SU-DHL-6 (cell line): ENCODE measurements at regions not wholly inside any gene's neighbourhood (a gene's known extent, or its start where the extent isn't known, plus 50 kb on each side); places are given as distances from the start of the nearest gene placed in this dataset.

Experiments used
- H2AFZ ChIP-seq: fragments of 200-600 bp; sonication (generic); 2 replicates; pipeline ENCODE4 v1.6.1; 2014; ENCODE audit warnings: low read depth, mild to moderate bottlenecking, moderate library complexity, mixed read lengths, antibody characterized with exemption, low read length; ENCODE audit not compliant: severe bottlenecking
- H3F3A ChIP-seq: fragments of 200-600 bp; shearing (Covaris generic); 2 replicates; pipeline ENCODE4 v1.6.0; 2016; ENCODE audit warnings: antibody characterized with exemption, mild to moderate bottlenecking; ENCODE audit not compliant: insufficient read depth
- H3K27ac ChIP-seq: fragments of 200-600 bp; sonication (generic); 2 replicates; pipeline ENCODE4 v1.5.1; 2016; ENCODE audit warnings: low read depth, mild to moderate bottlenecking, low read length, moderate library complexity, mixed read lengths
- H3K27me3 ChIP-seq: fragments of 200-600 bp; sonication (generic), shearing (Covaris generic); 2 replicates; pipeline ENCODE4 v1.6.0; 2014; ENCODE audit warnings: mild to moderate bottlenecking, low read length
- H3K36me3 ChIP-seq: fragments of 200-600 bp; sonication (generic); 2 replicates; pipeline ENCODE4 v1.6.1; 2014; ENCODE audit warnings: mild to moderate bottlenecking, low read length, mixed read lengths
- H3K4me2 ChIP-seq: fragments of 300-600, 200-600 bp; shearing (Covaris generic), sonication (generic); 2 replicates; pipeline ENCODE4 v1.6.0; 2014; ENCODE audit warnings: low read length, low read depth, mild to moderate bottlenecking; ENCODE audit not compliant: poor library complexity, severe bottlenecking
- H3K4me3 ChIP-seq: fragments of 200-600 bp; sonication (generic); 2 replicates; pipeline ENCODE4 v1.5.1; 2014; ENCODE audit warnings: antibody characterized with exemption, low read length, mild to moderate bottlenecking, mixed read lengths; ENCODE audit not compliant: insufficient read depth, poor library complexity, severe bottlenecking
- H3K79me2 ChIP-seq: fragments of 200-600 bp; sonication (generic); 2 replicates; pipeline ENCODE4 v1.6.1; 2014; ENCODE audit warnings: mild to moderate bottlenecking, low read length, moderate library complexity; ENCODE audit not compliant: insufficient read depth
- H3K9ac ChIP-seq: fragments of 200-600 bp; sonication (generic); 2 replicates; pipeline ENCODE4 v1.7.0; 2014; ENCODE audit warnings: mild to moderate bottlenecking, low read length
- H3K9me2 ChIP-seq: fragments of 200-600 bp; sonication (generic); replicated peaks from 2 replicates; pipeline ENCODE4 v1.6.1; 2014; ENCODE audit warnings: low read length; ENCODE audit not compliant: insufficient read depth
- H3K9me3 ChIP-seq: fragments of 200-600 bp; sonication (generic); 2 replicates; pipeline ENCODE4 v1.6.1; 2014; ENCODE audit warnings: low read length, mixed read lengths; ENCODE audit not compliant: insufficient read depth
- H4K20me1 ChIP-seq: fragments of 200-600 bp; sonication (generic); 2 replicates; pipeline ENCODE4 v1.6.1; 2014; ENCODE audit warnings: low read depth, mild to moderate bottlenecking, antibody characterized with exemption, low read length, moderate library complexity, mixed read lengths
- EZH2phosphoT487 ChIP-seq: fragments of 200-600 bp; sonication (generic), shearing (Covaris generic); conservative IDR thresholded peaks from 2 replicates; pipeline ENCODE4 v1.6.1; 2018; ENCODE audit warnings: mild to moderate bottlenecking, antibody characterized with exemption, low read length, moderate library complexity, mixed read lengths
- TF ChIP-seq, protein P1 (sequence below): fragments of 200-600 bp; sonication (generic); IDR thresholded peaks from one replicate; pipeline ENCODE4 v1.5.1; 2017; ENCODE audit warnings: antibody characterized with exemption, mild to moderate bottlenecking, low read length, moderate library complexity; ENCODE audit not compliant: insufficient read depth, poor library complexity, severe bottlenecking

DNA sequence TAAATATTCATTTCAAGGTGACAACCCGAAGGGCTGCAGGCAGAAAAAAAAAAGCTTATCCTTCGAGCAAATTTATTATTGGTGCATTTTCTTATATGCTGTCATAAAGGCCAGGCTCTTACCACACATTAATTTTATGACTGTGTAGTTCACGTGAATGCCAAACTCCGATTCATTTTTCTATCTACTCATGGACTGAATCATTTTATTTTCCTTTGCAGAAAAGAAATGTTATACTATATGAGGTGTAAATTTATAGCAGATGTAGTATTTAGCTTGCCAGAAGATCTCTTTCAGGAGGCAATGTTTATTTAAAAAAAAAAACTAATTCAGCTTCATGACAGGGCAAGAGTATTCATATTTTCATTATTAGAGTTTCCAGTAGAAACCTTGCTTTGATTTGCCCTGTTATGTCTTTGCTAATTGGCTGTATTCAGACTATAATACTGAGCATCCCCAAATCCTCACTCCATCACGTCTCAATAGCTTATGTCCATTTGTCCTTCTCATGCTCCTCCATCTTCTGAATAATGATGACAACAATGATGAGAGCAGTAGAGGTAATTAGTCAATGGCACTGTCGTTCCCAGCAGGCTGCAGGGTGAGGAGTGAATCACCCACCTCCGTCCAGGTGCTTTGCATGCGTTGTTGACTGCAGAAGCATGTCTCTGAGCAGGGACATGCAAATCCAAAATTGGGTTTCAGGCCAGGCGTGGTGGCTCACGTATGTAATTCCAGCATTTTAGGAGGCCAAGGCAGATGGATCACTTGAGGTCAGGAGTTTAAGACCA lies 101.1 kb upstream of the RAB12 start:
- no peak overlapping the region for H3K27ac ChIP-seq
- H3K9me2 ChIP-seq = no peaks in the 10 kb centered on the region
- no peaks in the 10 kb centered on the region for H3K79me2 ChIP-seq
- no peaks in the 10 kb centered on the region for H3F3A ChIP-seq
- H3K9me3 ChIP-seq = no peaks in the 10 kb centered on the region
- TF ChIP-seq, protein P1, sequence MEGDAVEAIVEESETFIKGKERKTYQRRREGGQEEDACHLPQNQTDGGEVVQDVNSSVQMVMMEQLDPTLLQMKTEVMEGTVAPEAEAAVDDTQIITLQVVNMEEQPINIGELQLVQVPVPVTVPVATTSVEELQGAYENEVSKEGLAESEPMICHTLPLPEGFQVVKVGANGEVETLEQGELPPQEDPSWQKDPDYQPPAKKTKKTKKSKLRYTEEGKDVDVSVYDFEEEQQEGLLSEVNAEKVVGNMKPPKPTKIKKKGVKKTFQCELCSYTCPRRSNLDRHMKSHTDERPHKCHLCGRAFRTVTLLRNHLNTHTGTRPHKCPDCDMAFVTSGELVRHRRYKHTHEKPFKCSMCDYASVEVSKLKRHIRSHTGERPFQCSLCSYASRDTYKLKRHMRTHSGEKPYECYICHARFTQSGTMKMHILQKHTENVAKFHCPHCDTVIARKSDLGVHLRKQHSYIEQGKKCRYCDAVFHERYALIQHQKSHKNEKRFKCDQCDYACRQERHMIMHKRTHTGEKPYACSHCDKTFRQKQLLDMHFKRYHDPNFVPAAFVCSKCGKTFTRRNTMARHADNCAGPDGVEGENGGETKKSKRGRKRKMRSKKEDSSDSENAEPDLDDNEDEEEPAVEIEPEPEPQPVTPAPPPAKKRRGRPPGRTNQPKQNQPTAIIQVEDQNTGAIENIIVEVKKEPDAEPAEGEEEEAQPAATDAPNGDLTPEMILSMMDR = no peak
- no peak overlapping the region for H3K9ac ChIP-seq
- H3K36me3 ChIP-seq = no peaks in the 10 kb centered on the region
- no peak overlapping the region for H2AFZ ChIP-seq
- no peaks in the 10 kb centered on the region; the same call in 1 of the 2 replicates for H3K27me3 ChIP-seq
- H3K4me2 ChIP-seq = no peak overlapping the region
- H4K20me1 ChIP-seq = no peaks in the 10 kb centered on the region
- no peak overlapping the region for H3K4me3 ChIP-seq

- Histone ChIP-seq H3K9ac (no peak overlapping the region), H3K36me3 (no peaks in the 10 kb centered on the region), H3K9me3 (no peaks in the 10 kb centered on the region), H3K4me3 (no peak overlapping the region), H3K4me2 (no peak overlapping the region), H4K20me1 (no peaks in the 10 kb centered on the region), H3K27me3 (no peaks in the 10 kb centered on the region), H3K79me2 (no peaks in the 10 kb centered on the region), H2AFZ (no peak overlapping the region), H3K27ac (no peak overlapping the region), H3K9me2 (no peaks in the 10 kb centered on the region), H3F3A (no peaks in the 10 kb centered on the region)
- TF ChIP-seq, protein P1 = no peak
Observed at GRCh38 chr18:8513249-8513648, 96.0 kb upstream of the RAB12 start.

GRCh38 chr18:8514409-8514808 lies 94.8 kb upstream of the RAB12 start:
- H2AFZ ChIP-seq = no peak overlapping the region
- no peak overlapping the region for H3K4me2 ChIP-seq
- no peaks in the 10 kb centered on the region for H3K27me3 ChIP-seq
- no peak overlapping the region for H3K4me3 ChIP-seq
- no peak overlapping the region for H3K27ac ChIP-seq
- H3K9me2 ChIP-seq = no peaks in the 10 kb centered on the region
- H3K79me2 ChIP-seq = no peaks in the 10 kb centered on the region
- H3F3A ChIP-seq = no peaks in the 10 kb centered on the region
- no peak overlapping the region for H3K9ac ChIP-seq
- H4K20me1 ChIP-seq = no peaks in the 10 kb centered on the region
- no peaks in the 10 kb centered on the region for H3K36me3 ChIP-seq
- TF ChIP-seq, protein P1 = no peak
- TF ChIP-seq EZH2phosphoT487 = no peak
- H3K9me3 ChIP-seq = no peaks in the 10 kb centered on the region
